Karpas-422 (cell line): ENCODE measurements at regions not wholly inside any gene's neighbourhood (a gene's known extent, or its start where the extent isn't known, plus 50 kb on each side); places are given as distances from the start of the nearest gene placed in this dataset.

Experiments used
- DNase-seq: peaks from one replicate; pipeline ENCODE4 v3.0.0-alpha.2; 2015
- H2AFZ ChIP-seq: fragments of 200-600 bp; sonication (generic); 2 replicates; pipeline ENCODE4 v1.6.1; 2014; ENCODE audit warnings: antibody characterized with exemption, low read length, mixed read lengths
- H3K27ac ChIP-seq: fragments of 200-600 bp; sonication (generic); 2 replicates; pipeline ENCODE4 v1.5.1; 2014; ENCODE audit warnings: mild to moderate bottlenecking, low read length, moderate library complexity
- H3K27me3 ChIP-seq: fragments of 200-600 bp; sonication (generic); 2 replicates; pipeline ENCODE4 v1.6.1; 2014; ENCODE audit warnings: low read length, mixed read lengths
- H3K36me3 ChIP-seq: fragments of 200-600 bp; sonication (generic); 2 replicates; pipeline ENCODE4 v1.6.1; 2014; ENCODE audit warnings: low read length, mixed read lengths; ENCODE audit not compliant: insufficient read depth
- H3K4me1 ChIP-seq: fragments of 200-600 bp; sonication (generic); 2 replicates; pipeline ENCODE4 v1.6.1; 2014; ENCODE audit warnings: mild to moderate bottlenecking, low read length, mixed read lengths
- H3K4me2 ChIP-seq: fragments of 200-600 bp; sonication (generic); 2 replicates; pipeline ENCODE4 v1.6.1; 2014; ENCODE audit warnings: low read length, low read depth, mild to moderate bottlenecking; ENCODE audit not compliant: poor library complexity, severe bottlenecking
- H3K4me3 ChIP-seq: fragments of 200-600 bp; sonication (generic); 2 replicates; pipeline ENCODE4 v1.5.1; 2014; ENCODE audit warnings: mild to moderate bottlenecking, antibody characterized with exemption, low read length, mixed read lengths
- H3K79me2 ChIP-seq: fragments of 200-600 bp; sonication (generic); 2 replicates; pipeline ENCODE4 v1.6.1; 2014; ENCODE audit warnings: mild to moderate bottlenecking, low read length, mixed read lengths
- H3K9ac ChIP-seq: fragments of 200-600 bp; sonication (generic); 2 replicates; pipeline ENCODE4 v1.6.0; 2014; ENCODE audit warnings: low read length
- H3K9me2 ChIP-seq: fragments of 200-600 bp; sonication (generic), shearing (Covaris generic); replicated peaks from 2 replicates; pipeline ENCODE4 v1.6.0; 2014; ENCODE audit warnings: mild to moderate bottlenecking, low read length, moderate library complexity; ENCODE audit not compliant: insufficient read depth
- H3K9me3 ChIP-seq: fragments of 300-700, 200-600 bp; sonication (generic); 2 replicates; pipeline ENCODE4 v1.6.1; 2014; ENCODE audit warnings: low read length, mixed read lengths
- H4K20me1 ChIP-seq: fragments of 200-600 bp; sonication (generic); 2 replicates; pipeline ENCODE4 v1.6.1; 2014; ENCODE audit warnings: mild to moderate bottlenecking, antibody characterized with exemption, low read length, low read depth; ENCODE audit not compliant: insufficient read depth

DNA sequence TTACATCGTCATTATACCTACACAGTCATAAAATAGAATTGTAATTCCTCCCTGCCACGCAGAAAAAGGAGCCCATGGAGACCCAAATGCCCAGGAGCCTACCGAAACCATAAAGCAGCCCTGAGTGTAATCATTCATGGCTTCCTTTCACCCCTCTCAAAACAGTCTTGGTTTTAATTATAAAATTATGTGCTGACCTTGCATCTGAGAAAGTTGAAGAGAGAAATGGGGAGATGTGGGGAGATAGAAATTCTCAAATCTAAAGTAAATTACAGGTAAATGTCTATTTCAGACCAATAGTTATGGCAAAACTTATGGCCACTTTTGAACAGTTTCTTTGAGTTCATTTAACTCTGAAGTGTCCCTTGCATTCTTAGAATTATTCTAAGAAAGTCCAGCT lies 1068.8 kb downstream of the BCL11A start:
- Histone ChIP-seq H3K4me3 (no peak overlapping the region), H3K36me3 (no peaks in the 10 kb centered on the region), H3K9ac (no peak overlapping the region), H2AFZ (no peak overlapping the region), H3K79me2 (no peaks in the 10 kb centered on the region), H3K27me3 (no peaks in the 10 kb centered on the region), H3K4me2 (no peak overlapping the region), H3K27ac (no peak overlapping the region), H3K4me1 (no peaks in the 10 kb centered on the region), H4K20me1 (no peaks in the 10 kb centered on the region), H3K9me3 (no peaks in the 10 kb centered on the region), H3K9me2 (no peaks in the 10 kb centered on the region)
- no peak for DNase-seq

DNA sequence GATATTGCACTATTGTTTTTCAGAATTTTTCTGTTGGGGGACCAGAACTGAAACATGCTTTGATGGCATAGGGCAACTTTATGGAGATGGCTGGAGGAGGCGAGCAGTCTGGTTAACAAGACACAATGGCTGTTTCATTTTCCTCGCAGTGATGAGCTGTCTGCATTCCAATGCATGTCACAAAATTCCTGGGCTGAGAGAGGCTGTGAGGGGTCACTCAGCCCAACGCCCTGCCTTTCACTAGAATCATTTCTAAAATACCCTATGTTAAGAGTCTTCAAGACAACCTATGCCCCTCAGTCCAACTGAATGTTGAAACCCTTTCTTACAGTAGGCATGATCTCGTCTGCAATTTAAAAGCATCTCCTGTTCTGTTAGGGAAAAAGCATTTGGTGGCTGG lies 1090.0 kb downstream of the BCL11A start:
- no peak overlapping the region for H2AFZ ChIP-seq
- no peak overlapping the region for H3K9ac ChIP-seq
- H3K27me3 ChIP-seq = no peaks in the 10 kb centered on the region
- H3K36me3 ChIP-seq = no peaks in the 10 kb centered on the region
- no peaks in the 10 kb centered on the region for H3K4me1 ChIP-seq
- H3K79me2 ChIP-seq = no peaks in the 10 kb centered on the region
- H3K27ac ChIP-seq = no peak overlapping the region
- H3K4me3 ChIP-seq = no peak overlapping the region
- DNase-seq = no peak
- H4K20me1 ChIP-seq = no peaks in the 10 kb centered on the region
- no peaks in the 10 kb centered on the region for H3K9me3 ChIP-seq
- H3K9me2 ChIP-seq = 0 out of 2 replicates have a peak, but pooled peaks cover 4% of the 10 kb centered on the region
- no peak overlapping the region for H3K4me2 ChIP-seq

DNA sequence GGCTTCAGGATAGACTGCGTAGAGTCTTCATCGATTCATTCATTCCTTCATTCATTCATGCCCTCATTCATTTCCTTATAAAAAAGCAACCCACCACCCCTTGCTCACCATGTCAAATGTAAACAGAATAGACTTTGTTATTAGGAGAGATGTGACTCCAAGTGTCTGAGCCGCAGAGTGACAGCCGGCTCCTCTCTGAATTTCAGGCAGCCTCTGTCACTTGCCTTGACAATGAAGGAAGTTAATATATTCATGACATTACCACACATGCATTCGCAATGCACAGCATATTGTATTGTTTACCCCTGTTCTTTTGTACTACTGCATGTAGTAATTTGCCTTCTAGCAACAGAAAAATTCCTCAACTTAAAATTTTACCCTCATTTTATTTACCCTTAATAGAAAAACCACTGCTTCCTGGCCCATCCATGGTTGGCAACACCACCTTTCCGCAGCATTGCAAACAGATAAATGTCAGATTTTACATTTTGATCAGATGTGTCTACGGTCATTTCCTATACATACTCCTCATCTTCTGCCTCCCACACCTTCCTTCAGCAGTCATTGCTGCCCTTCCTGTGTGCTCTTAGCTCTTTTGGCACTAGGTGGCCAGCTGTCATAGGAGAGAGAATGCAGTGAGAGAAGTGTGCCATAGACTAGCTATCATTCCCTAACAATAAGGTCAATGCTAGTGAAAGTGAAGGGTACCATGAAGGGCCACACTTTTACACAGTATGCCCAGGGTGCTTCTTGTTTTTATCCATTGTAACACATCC lies 1090.8 kb downstream of the BCL11A start:
- Histone ChIP-seq H3K27me3 (no peaks in the 10 kb centered on the region), H3K4me3 (no peak overlapping the region), H3K36me3 (no peaks in the 10 kb centered on the region), H3K9me2 (0 out of 2 replicates have a peak, but pooled peaks cover 4% of the 10 kb centered on the region), H3K9me3 (no peaks in the 10 kb centered on the region), H3K9ac (no peak overlapping the region), H4K20me1 (no peaks in the 10 kb centered on the region), H2AFZ (no peak overlapping the region), H3K79me2 (no peaks in the 10 kb centered on the region), H3K4me1 (no peaks in the 10 kb centered on the region), H3K4me2 (no peak overlapping the region), H3K27ac (no peak overlapping the region)
- DNase-seq = no peak

DNA sequence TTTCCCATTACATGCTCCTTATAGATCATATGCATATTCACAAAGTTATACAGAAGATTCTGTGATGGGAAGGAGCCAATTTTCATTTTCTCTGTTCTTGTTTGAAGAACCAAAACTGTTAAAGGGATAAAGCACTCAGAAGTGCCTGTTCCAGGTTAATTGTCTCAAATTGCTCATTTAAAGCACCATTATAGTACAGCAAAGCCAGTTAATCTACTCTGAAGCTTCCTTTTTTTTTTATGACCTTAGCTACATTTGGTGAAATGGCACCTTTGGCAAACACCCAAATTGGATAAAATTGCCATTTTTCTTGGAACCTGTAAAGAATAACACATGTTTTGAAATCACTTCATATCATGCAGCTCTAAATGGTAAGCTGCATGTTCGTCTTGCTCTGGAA lies 1092.3 kb downstream of the BCL11A start:
- no peak for DNase-seq
- Histone ChIP-seq H3K27me3 (no peaks in the 10 kb centered on the region), H3K9me2 (0 out of 2 replicates have a peak, but pooled peaks cover 4% of the 10 kb centered on the region), H3K79me2 (no peaks in the 10 kb centered on the region), H2AFZ (no peak overlapping the region), H3K9ac (no peak overlapping the region), H3K36me3 (no peaks in the 10 kb centered on the region), H3K4me2 (no peak overlapping the region), H3K27ac (no peak overlapping the region), H4K20me1 (no peaks in the 10 kb centered on the region), H3K4me3 (no peak overlapping the region), H3K9me3 (no peaks in the 10 kb centered on the region), H3K4me1 (no peaks in the 10 kb centered on the region)

DNA sequence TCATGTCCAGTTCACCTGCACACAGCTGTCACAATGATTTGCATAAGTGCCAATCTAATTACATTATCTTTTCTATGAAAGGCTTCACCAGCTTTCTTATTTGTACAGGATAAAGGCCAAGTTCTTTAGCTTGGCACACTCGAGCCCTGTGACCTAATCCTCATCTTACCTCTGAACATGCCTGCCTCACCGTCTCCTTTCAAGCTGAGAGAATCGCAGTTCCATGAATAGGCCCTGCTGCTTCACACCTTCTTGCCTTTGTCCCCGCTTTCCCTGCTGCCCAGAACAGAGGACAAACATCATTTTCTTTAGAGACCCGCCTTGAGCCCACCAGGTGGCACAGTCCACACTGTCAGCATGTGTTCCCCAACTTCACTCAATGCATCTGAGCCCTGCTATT lies 1094.7 kb downstream of the BCL11A start:
- Histone ChIP-seq H4K20me1 (no peaks in the 10 kb centered on the region), H3K36me3 (no peaks in the 10 kb centered on the region), H3K27me3 (no peaks in the 10 kb centered on the region), H3K4me3 (no peak overlapping the region), H3K4me1 (no peaks in the 10 kb centered on the region), H3K27ac (no peak overlapping the region), H3K4me2 (no peak overlapping the region), H3K79me2 (no peaks in the 10 kb centered on the region), H2AFZ (no peak overlapping the region), H3K9me2 (no peaks in the 10 kb centered on the region), H3K9me3 (no peaks in the 10 kb centered on the region), H3K9ac (no peak overlapping the region)
- no peak for DNase-seq

DNA sequence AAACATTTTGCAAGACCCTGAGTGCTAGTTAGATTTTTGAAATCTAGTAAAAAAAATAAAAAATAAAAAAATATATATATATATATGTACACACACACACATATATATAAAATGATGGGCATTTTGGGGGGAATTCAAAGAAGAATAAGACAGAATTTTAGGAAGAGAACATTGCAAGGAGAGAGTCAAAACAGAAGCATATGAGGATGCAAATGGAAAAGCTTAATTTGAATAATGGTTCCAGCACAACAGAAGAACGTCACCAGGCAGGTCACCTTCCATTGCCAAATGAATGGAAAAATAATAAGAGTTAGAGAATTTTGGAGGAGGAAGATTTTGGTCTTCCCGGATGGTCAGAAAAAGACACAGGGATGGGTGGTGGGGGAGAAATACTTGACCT lies 1097.2 kb downstream of the BCL11A start:
- DNase-seq = no peak
- no peak overlapping the region for H3K4me3 ChIP-seq
- H3K9me2 ChIP-seq = no peaks in the 10 kb centered on the region
- no peaks in the 10 kb centered on the region for H3K27me3 ChIP-seq
- no peak overlapping the region for H2AFZ ChIP-seq
- H3K4me1 ChIP-seq = no peaks in the 10 kb centered on the region
- no peak overlapping the region for H3K27ac ChIP-seq
- no peaks in the 10 kb centered on the region for H3K9me3 ChIP-seq
- H3K79me2 ChIP-seq = no peaks in the 10 kb centered on the region
- no peaks in the 10 kb centered on the region for H4K20me1 ChIP-seq
- no peak overlapping the region for H3K4me2 ChIP-seq
- H3K36me3 ChIP-seq = no peaks in the 10 kb centered on the region
- no peak overlapping the region for H3K9ac ChIP-seq

DNA sequence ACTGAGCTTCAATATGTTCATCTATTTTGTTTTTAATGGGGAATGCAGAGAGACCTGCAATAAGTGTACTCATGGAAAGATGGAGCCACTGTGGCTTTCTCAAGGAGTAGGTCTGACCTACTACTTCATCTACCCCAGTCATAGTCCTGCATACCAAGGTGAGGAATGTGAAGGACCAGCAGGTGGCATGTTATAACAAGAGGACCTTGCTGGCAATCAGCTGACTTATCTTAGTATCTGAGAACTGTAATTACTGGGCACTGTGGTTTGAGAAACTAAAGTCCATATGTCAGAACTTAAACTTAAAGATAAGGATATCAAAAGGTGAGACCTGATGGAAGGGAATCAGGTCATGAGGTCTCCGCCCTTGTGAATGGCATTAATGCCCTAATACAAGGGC lies 1104.2 kb downstream of the BCL11A start:
- H3K36me3 ChIP-seq = no peaks in the 10 kb centered on the region
- H3K27me3 ChIP-seq = no peaks in the 10 kb centered on the region
- H3K79me2 ChIP-seq = no peaks in the 10 kb centered on the region
- H4K20me1 ChIP-seq = no peaks in the 10 kb centered on the region
- no peaks in the 10 kb centered on the region for H3K4me1 ChIP-seq
- DNase-seq = peak; percentile 62
- H3K9me3 ChIP-seq = no peaks in the 10 kb centered on the region
- no peak overlapping the region for H3K27ac ChIP-seq
- no peak overlapping the region for H3K4me2 ChIP-seq
- no peak overlapping the region for H3K9ac ChIP-seq
- H3K9me2 ChIP-seq = no peaks in the 10 kb centered on the region
- no peak overlapping the region for H3K4me3 ChIP-seq
- no peak overlapping the region for H2AFZ ChIP-seq

DNA sequence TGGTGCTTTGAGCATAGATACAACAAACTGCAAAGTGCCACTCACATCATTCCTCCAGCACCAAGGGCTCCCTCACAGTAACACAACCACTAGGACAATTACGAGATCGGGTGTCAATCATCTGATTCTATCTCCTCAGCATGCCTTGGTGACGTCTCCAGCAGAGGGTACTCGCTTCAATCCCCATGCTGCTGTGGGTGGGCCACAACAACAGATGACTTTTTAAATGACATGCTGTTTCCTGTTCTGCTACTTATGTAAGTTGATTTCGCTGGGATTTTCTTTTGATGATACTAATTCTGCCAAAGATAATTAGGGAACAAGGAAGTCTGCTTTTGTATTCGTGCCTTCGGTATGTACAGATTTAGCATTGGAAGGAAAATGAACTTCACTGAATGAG lies 1113.0 kb downstream of the BCL11A start:
- DNase-seq = no peak
- Histone ChIP-seq H3K4me2 (no peak overlapping the region), H3K9ac (no peak overlapping the region), H3K9me3 (no peaks in the 10 kb centered on the region), H3K27me3 (no peaks in the 10 kb centered on the region), H3K9me2 (no peaks in the 10 kb centered on the region), H3K27ac (no peak overlapping the region), H3K4me3 (no peak overlapping the region), H4K20me1 (no peaks in the 10 kb centered on the region), H3K36me3 (no peaks in the 10 kb centered on the region), H2AFZ (no peak overlapping the region), H3K79me2 (no peaks in the 10 kb centered on the region), H3K4me1 (no peaks in the 10 kb centered on the region)
